ENCODE measurements at regions not wholly inside any gene's neighbourhood (a gene's known extent, or its start where the extent isn't known, plus 50 kb on each side); places are given as distances from the start of the nearest gene placed in this dataset.

DNA sequence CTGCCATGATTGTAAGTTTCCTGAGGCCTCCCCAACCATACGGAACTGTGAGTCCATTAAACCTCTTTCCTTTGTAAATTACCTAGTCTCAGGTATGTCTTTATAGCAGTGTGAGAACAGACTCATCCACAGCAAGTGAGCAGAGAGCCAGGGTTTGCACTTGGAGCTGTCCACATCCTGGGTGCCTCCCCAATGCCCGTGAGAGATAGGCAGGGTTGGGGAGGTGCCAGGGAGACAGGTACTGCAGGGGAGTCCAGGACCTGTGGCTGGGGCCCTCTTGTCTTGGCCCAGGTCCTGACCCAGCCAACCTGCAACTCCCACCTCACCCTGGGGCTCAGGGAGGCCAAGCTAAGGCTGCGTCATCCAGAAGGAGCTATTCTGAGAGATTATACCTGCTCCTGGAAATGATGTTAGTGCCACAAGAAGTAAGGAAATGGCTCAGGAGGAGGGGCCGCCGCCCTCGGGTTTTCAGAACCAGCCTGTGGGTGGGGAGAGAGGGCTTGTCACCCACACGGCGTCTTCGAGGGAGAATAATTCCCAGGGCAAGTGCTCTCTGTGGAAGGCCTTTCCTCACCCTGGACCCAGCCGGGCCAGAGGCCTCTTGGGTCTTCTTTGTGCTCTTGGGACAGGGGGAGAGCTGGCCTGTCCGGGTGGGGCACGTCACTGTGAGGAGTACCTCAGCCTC lies 66.5 kb downstream of the ADRA2C start:
- DNase-seq, result no peak

- DNase-seq, result no peak
Measured at GRCh38 chr4:3833326-3833989, 67.3 kb downstream of the ADRA2C start.

GRCh38 chr4:3834186-3834662 lies 68.0 kb downstream of the ADRA2C start:
- no peak for DNase-seq

DNA sequence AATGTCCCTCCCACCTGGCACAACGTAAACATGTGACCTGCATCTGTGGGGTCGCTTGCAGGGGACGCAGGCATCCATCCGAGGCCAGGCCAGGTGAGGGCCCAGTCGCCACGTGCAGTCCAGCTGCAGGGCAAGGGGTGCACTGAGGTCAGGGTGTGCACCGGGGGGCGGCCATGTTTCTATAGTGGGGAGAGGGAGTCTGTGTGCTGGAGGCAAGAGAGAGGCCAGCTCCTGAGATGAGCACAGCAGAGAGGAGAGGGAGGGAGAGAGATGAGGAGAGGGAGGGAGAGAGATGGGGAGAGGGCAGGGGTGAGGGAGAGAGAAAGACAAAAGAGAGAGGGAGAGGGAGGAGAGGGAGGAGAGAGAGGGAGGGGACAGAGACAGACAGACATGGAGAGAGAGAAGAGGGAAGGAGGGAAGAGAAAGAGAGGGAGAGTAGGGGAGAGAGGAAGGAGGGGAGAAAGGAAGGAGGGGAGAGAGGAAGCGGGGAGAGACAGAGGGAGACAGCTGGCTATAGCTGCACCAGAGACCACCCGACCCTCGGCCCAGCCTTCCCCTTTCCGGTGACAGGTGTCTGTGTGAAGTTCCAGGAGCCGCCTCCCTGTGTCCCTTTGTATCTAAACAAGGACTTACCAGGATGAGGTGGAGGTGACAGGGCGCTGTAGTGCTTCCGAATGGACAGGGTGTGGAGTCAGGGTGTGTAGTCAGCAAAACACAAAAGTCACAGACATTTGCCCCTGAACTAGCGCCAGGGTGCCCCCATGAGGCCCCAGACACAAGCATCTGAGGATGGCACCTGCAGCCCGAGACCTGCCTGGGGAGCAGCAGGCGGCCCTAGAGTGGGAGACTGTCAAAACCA lies 68.7 kb downstream of the ADRA2C start:
- DNase-seq, result no peak

DNA sequence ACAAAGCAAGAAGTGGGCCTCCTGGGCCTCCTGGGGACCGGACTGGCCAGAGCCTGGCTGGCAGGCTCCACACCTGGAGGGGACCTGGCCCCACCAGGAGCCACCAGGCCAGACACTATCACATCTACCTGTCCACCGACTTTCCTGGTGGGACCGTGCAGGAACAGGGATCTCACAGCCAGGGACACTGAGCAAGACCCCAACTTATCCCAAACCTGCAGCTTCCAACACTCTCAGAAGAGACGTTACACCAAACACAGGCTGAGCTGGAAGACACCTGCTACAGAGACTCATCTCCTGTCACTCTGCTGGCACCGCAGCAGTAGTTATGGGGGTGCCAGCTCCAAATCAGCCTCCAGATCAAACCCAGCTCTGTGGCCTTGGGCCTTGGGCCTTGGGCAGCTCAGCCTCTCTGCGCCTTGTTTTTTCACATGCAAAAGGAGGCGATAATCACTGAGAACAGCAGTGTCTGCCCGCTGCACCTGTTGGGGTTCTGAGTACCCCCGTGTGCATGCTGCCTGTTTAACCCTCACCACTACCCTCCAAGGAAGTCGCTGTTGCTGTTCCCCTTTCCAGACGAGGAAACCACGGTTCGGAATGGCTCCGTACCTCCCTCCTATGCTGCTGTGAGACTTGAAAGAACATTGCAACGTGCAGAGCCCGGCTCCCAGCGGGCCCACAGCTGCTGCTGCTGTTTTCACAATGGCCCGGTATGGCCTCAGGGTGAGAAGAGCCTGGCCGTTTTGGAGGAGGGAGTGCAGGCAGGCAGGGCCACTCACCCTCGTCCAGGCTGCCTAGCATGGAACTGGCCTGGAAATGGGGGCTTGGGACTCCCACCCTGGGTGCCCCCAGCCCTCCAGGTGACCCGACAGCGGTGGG lies 69.6 kb downstream of the ADRA2C start:
- no peak for DNase-seq

DNA sequence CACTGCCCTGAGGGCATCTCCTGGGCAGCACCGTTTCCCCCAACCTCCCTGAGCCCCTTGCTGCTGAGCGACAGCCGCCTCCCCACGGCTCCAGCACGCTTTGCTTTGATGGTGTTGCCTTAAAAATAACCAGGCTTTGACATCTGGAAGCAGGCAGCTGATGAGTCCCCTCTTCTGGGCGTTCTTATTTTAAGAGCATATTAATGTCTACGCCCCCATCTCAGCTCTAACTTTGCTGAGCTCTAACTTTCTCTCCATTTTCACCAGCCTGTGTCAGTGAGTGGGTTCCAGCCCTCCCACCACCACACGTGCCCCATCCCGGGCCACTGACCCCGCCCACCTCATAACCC lies 70.2 kb downstream of the ADRA2C start:
- DNase-seq, result no peak

GRCh38 chr4:3836756-3837601 lies 70.8 kb downstream of the ADRA2C start:
- peak; percentile 54 for DNase-seq

GRCh38 chr4:3838437-3839380 lies 72.5 kb downstream of the ADRA2C start:
- DNase-seq, result no peak

- no peak for DNase-seq
Measured at GRCh38 chr4:3845094-3845743, 79.0 kb downstream of the ADRA2C start.

DNA sequence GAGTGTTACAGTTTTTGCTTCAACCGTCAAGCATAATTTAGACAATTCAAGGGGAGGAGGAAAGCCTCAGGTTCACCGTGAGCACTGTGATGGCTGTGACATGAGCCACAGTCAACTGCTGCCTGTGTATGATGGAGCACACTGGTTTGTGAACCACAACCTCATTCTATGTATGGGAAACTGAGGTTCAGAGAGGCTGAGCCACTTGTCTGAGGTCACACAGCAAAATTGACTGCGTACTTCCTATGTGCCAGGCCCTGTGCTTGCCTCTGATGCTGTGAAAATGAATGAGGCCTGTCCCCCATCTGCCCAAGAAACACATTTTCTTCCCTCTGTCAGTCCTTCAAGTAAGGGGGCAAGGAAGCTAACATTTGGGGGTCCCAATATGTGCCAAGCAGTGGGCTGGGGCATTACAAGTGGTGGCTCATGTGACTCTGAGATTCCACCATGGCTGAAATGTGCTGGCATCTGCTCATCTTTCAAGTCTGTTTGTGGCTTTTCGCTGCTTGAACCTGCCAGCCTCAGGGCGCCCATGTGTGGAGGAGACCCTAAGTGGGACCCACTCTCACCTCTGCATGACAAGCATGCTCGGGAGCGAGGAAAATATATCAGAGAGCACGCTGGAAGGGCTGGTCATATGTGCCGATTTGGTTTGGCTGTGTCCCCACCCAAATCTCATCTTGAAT lies 79.7 kb downstream of the ADRA2C start:
- DNase-seq, result no peak

GRCh38 chr4:3847211-3847940 lies 81.2 kb downstream of the ADRA2C start:
- DNase-seq, result no peak

- DNase-seq, result no peak
Measured at GRCh38 chr4:3848323-3848722, 82.1 kb downstream of the ADRA2C start.

- no peak for DNase-seq
Measured at GRCh38 chr4:3849140-3849539, 83.0 kb downstream of the ADRA2C start.

DNA sequence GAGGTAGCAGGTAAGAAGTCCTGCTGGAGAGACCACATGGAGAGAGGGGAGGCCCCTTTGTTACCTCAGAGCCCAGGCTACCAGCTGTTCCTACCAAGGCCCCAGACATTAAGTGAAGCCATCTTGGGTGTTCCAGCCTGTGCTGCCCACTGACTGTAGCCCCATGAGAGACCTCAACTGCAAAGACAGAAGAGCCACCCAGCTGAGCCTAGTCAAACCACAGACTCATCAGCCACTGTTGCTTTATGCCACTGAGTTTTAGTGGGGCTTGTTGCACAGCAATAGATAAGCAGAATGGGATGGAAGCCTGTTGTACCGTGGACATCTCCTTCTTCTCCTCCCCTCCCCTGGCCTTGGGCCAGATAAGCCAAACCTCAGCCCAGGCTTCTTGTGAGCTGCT lies 83.9 kb downstream of the ADRA2C start:
- no peak for DNase-seq

GRCh38 chr4:3851211-3851610 lies 85.0 kb downstream of the ADRA2C start:
- DNase-seq, result no peak

- no peak for DNase-seq
Measured at GRCh38 chr4:3851881-3852280, 85.7 kb downstream of the ADRA2C start.

DNA sequence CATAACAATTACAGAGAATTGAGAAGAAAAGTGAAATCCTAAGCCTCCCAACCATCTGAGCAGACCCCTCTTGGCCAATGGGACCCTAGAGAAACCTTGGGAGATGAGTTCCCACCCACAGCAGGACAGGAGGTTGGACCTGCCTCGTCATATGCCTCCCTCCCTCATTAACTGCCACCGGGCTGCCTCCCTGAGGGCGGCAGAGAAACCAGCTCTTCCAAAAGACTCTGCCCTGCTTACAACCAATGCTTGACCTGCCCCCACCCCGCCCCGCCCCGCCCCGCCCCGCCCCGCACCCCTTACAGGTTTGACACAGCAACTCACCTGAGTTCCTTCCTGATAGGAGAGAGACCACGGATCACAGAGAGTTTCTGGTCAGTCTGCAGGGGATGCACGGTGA lies 86.1 kb downstream of the ADRA2C start:
- DNase-seq, result no peak

- DNase-seq, result no peak
Measured at GRCh38 chr4:3852711-3853110, 86.5 kb downstream of the ADRA2C start.

All from activated CD8-positive, alpha-beta memory T cell treated with anti-CD3 and anti-CD28 coated beads, Interleukin-2, amount 50 U/mL, for 48 hours (primary cell).